Left kidney (tissue), 1 donor: ENCODE measurements at regions not wholly inside any gene's neighbourhood (a gene's known extent, or its start where the extent isn't known, plus 50 kb on each side); places are given as distances from the start of the nearest gene placed in this dataset.
"Not testable (repeated sequence)": the region's sequence is repeated elsewhere in the genome, so short reads cannot be mapped to it uniquely, and the experiment has no call there.

Experiments used
- DNase-seq: peaks from one replicate; pipeline ENCODE4 v3.0.0-alpha.2; 2013

DNA sequence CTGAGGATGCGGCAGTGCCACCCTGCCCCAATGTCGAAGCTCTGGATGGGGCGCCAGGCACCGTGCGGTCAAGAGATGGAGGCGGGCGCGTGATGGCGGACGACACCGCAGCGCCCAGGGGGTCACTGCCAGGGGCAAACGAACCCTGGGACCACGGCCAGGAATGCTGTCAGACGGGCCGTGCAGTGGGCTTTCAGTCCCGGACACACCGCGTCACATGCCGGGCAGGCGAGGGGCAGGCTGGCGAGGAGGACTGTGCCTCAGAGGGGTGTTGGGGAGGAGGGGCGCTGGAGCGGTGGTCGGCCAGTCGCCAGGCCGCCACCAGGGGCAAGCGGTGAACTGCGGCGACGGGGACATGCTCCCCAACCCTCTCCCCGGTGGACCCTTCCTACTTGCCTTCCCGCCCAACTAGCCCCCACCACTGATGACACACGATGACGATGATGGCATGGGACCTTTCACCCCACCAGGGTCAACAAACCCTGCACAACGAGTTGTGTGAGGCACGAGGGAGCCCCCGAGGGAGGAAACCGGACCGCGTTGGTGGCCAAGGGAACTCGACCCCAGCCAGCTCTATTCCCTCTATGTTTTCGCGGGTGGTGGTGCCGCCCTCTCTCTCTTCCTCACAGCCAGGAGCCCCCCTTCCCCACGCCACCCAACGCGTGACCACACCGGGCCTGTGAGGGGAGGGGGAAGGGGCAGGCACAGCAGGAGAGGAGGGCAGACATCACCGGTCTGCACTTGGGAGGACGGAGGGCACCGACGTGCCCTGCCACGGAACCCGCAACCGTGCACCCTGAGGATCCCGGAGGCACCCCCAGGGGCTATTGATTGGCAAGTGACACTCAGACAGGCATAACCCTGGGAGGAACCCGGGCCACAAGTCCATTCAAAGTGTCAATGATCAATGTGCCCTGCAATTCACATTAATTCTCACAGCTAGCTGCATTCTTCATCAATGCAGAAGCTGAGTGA lies 1960.9 kb upstream of the DEFB115 start:
- DNase-seq = no peak

DNA sequence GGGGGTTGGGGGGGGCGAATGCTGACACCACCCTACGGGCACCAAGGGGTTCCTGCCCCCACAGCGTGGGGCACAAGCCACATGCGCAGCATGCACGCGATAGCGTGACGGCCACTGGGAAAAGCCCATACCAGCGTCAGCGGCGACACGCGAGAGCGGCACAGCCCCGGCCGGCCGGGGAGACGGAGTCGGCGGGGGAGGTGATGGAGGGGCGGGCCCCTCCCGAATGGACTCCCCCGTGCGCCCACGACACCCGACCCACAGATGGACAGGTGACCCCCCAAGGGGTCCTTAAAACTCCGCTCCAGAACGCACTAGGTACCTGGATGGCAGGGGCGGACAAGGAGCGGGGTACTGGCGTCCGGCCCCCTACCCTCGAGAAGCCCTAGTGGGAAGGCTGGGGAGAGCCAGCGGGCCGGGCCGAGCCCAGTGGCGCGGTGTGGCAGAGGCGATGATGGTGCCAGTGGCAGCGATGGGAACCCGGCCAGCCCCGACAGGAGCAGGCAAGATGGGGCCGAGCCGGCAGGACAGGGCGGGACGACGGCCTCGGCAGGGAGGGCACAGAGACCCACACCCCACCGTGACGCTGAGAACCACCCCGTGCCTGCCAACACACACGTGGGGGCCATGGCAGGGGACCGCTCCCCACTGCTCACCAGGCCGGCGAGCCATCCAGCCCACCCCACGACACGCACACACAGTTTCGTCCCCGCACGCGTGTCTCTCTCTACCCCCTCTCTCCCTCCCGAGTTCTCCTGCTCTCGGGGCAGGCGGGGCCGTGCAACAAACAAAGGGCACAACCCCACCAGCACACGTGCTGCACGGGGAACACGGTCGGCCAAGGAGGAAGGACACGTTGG lies 1959.8 kb upstream of the DEFB115 start:
- no peak for DNase-seq

DNA sequence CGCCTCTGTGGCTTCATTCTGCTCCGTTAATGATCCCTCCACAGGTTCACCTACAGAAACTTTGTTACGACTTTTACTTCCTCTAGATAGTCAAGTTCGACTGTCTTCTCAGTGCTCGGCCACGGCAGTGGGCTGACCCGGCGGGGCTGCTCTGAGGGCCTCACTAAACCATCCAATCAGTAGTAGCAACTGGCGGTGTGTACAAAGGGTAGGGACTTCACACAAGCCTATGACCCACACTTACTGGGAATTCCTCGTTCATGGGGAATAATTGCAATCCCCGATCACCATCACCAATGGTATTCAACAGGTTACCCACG lies 1959.2 kb upstream of the DEFB115 start:
- DNase-seq = no peak

DNA sequence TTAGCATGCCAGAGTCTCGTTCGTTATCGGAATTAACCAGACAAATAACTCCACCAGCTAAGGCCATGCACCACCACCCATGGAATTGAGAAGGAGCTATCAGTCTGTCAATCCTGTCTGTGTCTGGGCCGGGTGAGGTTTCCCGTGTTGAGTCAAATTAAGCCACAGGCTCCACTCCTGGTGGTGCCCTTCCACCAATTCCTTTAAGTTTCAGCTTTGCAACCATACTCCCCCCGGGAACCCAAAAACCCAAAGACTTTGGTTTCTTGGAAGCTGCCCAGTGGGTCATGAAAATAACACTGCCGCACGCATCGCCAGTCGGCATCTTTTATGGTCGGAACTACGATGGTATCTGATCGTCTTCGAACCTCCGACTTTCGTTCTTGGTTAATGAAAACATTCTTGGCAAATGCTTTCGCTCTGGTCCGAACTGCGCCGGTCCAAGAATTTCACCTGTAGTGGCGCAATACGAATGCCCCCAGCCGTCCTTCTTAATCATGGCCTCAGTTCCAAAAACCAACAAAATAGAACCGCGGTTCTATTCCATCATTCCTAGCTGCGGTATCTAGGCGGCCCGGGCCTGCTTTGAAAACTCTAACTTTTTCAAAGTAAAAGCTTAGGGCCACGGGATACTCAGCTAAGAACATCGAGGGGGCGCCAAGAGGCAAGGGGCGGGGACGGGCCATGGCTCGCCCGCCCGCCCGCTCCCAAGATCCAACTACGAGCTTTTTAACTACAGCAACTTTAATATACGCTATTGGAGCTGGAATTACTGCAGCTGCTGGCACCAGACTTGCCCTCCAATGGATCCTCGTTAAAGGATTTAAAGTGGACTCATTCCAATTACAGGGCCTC lies 1958.5 kb upstream of the DEFB115 start:
- DNase-seq = no peak

DNA sequence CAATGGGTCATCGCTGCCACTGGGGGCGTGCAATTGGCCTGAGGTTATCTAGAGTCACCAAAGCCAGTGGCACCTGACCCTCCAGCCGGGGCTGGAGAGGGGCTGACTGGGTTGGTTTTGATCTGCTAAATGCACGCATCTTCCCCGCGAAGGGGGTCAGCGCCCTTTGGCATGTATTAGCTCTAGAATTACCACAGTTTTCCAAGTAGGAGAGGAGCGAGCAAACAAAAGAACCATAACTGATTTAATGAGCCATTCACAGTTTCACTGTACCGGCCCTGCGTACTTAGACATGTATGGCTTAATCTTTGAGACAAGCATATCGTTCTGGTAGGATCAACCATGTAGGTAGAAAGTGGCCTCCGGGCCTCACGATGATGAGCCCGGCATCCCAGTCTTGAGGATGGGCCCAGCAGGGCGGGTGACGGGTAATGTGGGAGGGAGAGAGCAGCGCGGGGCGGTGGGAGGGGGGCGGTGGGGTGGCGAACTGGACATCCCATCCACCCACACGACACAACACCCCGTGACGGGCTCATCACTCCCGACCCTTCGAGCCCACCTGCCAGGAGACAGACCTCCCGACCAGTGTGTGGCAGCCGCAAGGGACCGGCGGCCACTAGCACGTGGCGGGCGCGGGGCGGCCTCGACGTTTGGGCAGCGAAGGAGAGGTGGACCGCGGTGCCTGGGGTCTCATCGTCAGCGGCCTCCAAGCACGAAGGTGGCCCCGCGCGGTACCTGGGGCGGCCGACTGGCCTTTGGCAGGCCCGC lies 1957.5 kb upstream of the DEFB115 start:
- DNase-seq = no peak

DNA sequence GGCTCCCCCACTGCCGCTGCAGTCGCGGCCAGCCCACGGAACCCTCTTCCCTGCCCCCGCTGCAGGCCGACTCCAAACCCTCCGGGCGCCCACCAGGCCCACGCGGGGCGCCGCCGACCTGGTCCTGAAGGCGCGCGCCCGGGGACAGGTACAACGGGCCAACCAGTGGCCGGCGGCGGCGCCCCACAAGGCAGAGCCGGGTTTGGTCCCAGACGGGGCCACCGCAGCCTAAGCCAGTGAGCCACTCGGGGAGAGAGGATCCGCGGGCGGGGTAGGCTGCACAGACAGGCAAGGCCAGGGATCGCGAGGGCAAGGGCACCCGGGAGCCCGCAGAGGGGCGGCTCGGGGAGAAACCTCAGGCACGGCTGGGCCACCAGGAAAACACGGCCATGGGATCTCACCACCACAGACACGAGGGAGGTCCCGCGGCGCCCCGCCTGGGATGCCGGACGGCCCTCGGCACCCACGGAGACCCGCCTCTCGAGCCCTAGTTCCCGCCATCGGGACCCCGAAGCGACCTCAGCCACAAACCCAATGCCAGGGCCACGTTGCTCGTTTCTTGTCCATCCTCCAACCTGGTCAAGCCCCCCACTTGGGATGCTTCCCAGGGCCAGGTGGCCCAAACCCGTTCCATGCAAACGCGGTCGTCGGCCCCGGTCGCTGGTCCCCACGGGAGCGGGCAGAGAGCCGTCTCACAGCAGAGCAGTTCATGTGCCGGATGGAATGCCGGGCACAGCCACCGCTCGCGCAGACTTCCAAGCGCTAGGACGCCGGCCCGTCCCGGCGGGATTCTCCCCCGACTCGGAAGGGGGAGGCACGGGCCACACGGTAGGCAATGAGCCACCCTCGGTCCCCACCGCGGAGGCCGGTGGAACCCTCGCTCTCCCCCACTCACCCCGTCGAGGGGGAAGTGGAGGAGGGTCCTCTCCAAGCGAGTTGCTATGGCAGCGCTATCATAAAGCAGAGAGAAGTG lies 1956.6 kb upstream of the DEFB115 start:
- no peak for DNase-seq

DNA sequence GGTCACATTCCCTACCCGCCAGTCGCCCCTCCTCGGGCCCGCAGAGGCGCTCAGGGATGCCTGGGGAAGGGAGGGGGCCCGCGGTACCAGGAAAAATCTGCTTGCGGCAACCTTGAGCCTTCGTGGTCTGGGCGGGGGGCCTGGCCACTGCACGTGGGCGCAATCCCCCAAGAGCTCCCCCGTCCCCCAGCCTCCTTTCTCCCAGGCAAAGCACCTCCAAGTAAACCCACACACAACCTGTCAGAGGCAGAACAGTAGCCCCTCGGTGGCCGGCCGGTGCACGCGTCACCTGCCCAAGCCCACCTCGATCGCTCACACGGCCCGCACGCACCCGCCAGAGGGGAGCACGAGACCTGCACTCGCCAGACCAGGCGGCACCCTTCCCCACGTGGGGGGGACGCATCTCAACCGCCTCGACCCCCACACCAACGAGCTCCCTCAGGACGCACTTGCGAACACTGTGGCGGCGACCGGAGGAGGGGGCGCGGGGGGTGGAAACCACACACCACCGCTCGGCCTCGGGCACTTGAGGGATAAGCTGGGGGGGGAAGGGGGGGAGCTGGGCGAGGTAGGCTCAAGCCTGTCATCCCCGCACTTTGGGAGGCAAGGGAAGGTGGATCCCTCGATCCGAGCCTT lies 1955.7 kb upstream of the DEFB115 start:
- DNase-seq = no peak

DNA sequence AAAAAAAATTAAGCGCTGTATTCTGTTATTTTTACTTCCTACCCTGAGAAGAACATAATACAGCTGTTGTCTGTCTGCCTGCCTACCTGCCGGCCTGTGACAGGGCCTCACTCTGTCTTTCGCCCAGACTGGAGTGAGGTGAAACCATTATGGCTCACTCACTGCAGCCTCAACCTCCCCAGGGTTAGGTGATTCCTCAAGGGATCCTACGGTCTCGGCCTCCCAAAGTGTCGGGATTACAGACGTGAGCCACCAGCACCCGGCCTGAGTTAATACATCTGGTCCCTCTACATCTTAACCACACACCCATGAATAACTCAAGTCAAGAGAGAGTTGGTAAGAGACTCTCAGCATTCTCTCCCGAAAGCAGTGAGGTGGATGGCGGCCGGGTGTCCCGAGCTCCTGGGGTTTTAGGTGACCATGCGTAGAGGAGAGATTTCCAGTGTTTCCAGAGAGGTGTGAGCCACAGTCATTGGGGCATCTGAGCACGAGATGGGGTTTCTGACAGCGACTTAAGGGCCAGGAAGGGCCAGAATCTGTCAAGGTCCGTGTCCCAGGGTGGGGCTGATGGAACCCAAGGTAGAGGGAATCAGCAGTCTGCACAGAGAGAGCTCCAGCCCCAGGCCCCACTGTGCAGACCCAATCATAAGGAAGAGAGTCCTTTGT lies 1954.4 kb upstream of the DEFB115 start:
- DNase-seq = no peak

DNA sequence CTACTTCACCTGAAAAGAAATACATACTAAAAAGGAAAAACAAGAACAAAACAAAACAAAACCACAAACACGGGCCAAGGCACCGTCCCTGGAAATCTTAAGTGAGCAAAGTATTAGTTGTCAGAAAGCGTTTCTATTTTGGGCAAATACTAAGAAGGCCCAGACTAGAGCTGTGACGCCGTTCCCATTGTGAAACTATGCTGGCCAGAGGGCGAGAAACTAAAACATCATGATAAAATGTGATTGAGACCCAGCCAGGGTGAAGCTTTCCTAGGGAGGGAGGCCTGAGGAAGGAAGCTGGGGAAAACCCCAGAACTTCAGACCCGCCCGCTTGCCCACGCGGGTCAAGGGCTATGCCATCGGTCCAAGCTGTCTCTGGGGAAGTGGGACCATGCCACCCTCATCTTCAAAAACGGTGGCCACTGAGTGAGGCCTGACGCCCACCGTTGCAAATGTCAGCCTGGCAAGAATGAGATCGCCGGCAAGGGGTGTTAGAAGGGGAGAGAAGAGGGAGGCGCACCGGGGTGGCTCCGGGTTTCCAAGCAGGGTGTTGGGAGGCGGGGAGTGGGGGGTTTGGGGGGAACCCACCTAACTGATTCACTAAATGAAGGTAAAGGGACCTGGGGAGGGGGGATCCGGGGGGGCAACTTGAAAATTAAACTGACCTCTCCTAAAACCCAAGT lies 1950.9 kb upstream of the DEFB115 start:
- DNase-seq = no peak

DNA sequence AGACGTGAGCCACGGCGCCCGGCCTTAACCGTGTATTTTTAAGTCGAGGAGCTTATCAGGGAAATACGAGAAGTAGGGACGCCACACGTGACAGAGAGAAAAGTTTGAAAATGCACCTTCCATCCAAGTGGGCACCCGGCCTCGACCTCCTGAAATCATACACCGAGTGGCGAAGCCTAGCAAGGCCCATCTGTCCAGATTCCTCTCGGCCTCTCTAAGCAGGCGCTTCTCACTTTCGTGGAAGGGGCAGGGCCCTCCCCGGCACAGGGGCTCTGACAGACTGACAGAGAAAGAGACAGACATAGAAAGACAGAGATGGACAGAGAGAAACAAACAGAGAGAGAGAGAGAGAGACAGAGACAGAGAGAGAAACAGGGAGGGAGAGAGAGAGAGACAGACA lies 1950.0 kb upstream of the DEFB115 start:
- not testable (repeated sequence) for DNase-seq

DNA sequence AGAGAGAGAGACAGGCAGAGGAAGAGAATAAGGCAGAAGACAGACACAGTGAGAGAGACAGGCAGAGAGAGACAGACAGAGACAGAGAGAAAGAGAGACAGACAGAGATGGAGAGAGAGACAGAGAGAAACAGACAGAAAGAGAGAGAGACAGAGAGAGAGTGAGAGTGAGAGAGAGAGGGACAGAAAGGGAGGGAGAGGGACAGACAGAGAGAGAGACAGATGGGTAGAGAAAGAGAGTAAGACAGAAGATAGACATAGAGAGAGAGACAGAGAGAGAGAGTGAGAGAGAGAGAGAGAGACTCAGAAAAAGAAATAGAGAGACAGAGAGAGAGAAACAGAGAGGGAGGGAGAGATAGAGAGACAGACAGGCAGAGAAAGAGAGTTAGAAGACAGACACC lies 1948.5 kb upstream of the DEFB115 start:
- DNase-seq = not testable (repeated sequence)

DNA sequence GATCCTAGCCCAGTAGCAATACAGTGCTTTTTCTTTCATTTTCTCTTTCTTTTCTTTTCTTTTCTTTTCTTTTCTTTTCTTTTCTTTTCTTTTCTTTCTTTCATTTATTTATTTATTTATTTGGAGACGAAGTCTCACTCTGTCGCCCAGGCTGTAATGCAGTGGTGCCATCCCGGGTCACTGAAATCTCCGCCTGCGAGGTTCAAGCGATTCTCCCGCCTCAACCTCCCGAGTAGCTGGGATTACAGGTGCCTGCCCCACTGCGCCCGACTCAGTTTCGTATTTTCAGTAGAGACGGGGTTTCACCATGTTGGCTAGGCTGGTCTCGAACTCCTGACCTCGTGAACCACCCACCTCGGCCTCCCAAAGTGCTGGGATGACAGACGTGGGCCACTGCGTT lies 1948.0 kb upstream of the DEFB115 start:
- not testable (repeated sequence) for DNase-seq

DNA sequence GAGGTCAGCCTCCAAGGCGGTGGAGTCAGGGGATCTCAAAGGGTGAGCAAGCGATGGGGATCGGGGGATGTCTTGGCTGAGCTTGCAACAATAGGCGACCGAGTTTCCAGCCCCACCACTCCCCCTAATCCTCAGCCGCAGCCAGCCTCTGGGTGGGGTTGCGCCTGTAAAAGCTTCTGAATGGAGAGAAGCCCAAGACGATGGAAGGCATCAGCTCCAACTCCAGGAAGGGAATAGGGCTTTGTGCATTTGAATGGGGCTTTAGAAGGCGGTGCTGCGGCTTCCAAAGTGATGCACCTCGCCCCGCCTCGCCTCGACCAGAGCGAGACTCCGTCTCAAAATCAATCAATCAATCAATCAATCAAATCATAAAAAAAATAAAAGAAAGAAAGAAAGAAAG lies 1946.4 kb upstream of the DEFB115 start:
- DNase-seq = not testable (repeated sequence)

DNA sequence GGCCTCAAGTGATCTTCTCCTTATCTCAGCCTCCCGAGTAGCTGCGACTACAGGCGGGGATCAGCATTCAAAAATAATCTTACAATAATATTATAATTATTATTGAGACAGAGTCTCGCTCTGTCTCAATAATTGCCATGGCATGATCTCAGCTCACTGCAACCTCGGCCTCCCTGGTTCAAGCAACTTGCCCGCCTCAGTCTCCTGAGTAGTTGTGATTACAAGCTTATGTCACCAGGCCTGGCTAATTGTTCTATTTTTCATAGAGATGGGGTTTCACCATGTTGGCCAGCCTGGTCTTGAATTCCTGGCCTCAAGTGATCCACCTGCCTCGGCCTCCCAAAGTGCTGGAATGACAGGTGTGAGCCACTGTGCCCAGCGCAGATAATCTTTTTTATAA lies 1944.8 kb upstream of the DEFB115 start:
- not testable (repeated sequence) for DNase-seq

DNA sequence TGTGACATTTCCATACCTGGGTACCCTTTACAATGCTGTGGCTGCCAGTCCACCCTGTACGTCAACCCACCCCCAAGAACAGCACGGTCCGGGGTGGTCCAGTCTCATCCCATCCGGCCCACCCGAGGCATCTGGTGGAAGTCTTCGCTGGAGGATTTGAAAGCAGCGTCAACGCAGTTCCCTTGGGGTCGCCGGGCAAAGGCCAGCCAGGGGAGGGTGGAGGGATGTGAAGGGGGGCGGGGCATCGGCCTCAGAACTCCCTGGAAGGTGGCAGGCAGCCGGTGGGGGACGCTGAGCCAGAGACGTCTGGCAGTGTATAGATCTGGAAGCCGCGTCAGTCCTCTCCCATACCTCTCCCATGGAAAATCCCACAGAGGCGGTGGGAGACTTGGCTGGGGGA lies 1944.0 kb upstream of the DEFB115 start:
- no peak for DNase-seq

DNA sequence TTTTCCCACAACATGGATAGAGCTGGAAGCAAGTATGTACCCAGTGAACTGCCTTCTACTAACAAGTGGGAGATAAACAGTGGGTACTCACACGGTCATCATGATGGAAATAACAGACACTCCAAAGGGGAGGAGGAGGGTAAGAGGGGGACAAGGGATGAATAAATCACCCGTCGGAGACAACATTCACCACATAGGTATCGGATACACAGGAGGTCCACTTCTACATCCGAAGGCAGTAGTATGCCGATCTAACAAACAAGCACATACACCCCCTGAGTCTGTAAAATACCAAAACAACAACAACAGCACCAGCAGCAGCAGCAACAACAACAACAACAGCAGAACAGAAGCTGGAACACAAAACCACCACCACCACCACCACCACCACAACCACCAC lies 1943.2 kb upstream of the DEFB115 start:
- no peak for DNase-seq

DNA sequence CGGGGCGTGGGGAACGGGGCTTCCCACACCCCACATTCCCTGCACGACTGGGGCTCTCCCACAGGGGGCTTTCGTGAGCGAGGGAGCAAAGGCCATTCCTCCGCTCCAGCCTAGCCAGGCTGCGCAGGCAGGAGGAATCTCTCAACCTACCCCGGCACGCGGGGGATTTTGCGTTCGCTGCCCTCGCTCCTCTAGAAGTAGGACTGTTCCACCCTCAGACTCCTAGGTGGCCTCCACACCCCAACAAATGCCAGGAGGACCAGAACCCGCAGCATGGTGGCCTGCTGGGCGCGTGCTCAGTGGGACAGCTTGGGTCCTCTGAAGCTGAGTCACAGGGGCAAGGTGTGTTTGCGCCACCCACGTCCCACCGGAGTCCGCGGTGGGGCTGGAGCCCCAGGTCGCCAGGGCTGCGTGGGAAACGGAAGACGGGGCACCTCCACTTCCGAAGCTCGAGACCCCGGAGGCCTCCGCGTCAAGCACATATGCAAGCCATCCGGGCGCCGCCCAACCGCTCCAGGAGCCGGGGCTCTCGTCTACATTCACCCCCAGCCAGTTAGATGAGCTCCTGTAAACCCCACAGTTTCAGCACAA lies 1938.5 kb upstream of the DEFB115 start:
- no peak for DNase-seq

DNA sequence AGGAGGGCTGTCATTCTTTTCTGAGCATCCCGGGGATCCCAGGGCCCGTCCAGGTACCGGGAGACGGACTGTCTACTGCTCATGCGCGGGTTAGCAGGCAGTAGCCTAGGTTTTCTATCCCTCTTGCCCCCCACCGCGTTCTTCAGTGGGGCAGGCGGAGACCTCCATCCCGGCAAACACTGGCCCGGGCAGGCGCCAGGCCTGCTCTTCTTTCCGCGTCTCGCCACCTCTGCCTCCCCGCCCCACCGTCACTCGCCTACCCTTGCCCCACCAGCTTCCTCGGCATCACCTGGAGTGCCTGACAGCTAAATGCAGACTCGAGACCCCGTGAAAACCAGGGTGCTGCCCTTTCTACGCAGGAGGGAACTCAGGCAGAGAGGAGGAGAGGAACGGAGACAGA lies 1937.7 kb upstream of the DEFB115 start:
- DNase-seq = no peak
